RWPE2 (cell line): ENCODE measurements at regions not wholly inside any gene's neighbourhood (a gene's known extent, or its start where the extent isn't known, plus 50 kb on each side); places are given as distances from the start of the nearest gene placed in this dataset.
A peak's percentile ranks its signal among the peaks of the same experiment; 100 is the strongest.
"Not testable (repeated sequence)": the region's sequence is repeated elsewhere in the genome, so short reads cannot be mapped to it uniquely, and the experiment has no call there.

Experiments used
- ATAC-seq: fragments of 200-7000 bp; cut with Tn5 transposase; 3 replicates; pipeline ENCODE4 v1.9.1; 2021; ENCODE audit warnings: low read depth
- DNase-seq: peaks from one replicate; pipeline ENCODE4 v3.0.0-alpha.2; 2020; ENCODE audit warnings: low spot score
- H3K27ac ChIP-seq: fragments of 450-650 bp; 2 replicates; pipeline ENCODE4 v1.5.1; 2017; ENCODE audit warnings: mild to moderate bottlenecking; ENCODE audit not compliant: poor library complexity, severe bottlenecking
- H3K27me3 ChIP-seq: fragments of 250-450 bp; sonication (Bioruptor Pico); 2 replicates; pipeline ENCODE4 v1.5.1; 2021; ENCODE audit warnings: mild to moderate bottlenecking, moderate library complexity; ENCODE audit not compliant: insufficient read depth, poor library complexity, severe bottlenecking
- H3K36me3 ChIP-seq: fragments of 250-450 bp; sonication (Bioruptor Pico); 2 replicates; pipeline ENCODE4 v1.5.1; 2020; ENCODE audit warnings: low read depth, mild to moderate bottlenecking, moderate library complexity
- H3K4me1 ChIP-seq: fragments of 250-450 bp; sonication (Bioruptor Pico); 2 replicates; pipeline ENCODE4 v1.5.1; 2021; ENCODE audit warnings: mild to moderate bottlenecking, moderate library complexity; ENCODE audit not compliant: insufficient read depth, poor library complexity, severe bottlenecking
- H3K4me3 ChIP-seq: fragments of 250-450 bp; sonication (Bioruptor Pico); 2 replicates; pipeline ENCODE4 v1.5.1; 2021; ENCODE audit warnings: mild to moderate bottlenecking, moderate library complexity; ENCODE audit not compliant: severe bottlenecking
- H3K9me3 ChIP-seq: fragments of 250-450 bp; sonication (Bioruptor Pico); 2 replicates; pipeline ENCODE4 v1.5.1; 2021; ENCODE audit warnings: mild to moderate bottlenecking, moderate library complexity; ENCODE audit not compliant: severe bottlenecking
- TF ChIP-seq, protein P1 (sequence below): fragments of 450-650 bp; IDR thresholded peaks from one replicate; pipeline ENCODE4 v1.5.1; 2017; ENCODE audit warnings: mild to moderate bottlenecking, moderate library complexity; ENCODE audit not compliant: poor library complexity, severe bottlenecking

DNA sequence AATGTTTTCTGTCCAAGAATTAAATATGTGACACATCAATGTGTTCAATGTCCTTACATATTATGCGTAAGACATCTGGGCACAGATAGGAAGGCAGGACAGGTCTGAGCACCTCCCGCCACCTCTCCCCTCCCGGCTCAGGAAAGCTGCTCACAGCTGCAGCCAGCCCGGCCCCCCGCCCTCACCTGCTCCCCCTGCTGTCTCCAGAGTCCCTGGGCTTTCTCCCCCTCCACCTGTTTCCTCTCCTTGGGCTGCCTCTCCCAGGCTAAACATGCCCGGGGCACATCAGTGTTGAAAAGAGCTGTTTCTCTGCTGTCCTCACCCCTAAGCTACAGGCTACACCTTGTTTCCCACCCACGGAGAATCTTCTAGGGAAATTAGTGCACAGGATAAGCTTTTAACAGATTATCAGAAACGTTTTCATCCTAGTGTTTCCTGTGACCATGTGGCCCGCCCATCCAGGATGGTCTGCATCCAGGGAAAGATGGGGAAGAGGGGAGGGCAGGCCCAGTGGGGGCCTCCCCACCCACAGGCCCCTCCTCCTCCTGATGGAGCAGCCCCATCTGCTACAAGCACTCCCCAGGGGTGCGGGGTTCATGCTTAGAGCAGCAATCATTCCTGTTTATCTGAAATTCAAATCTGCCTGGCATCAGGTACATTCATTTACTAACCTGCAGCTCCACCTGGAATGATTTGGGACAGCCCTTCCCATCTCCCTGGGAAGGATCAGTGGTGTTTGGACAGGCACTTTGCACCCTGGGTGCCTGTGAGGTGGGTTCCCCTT, 273.8 kb upstream of the SFSWAP start:
- Histone ChIP-seq H3K36me3 (no peaks in the 10 kb centered on the region), H3K27ac (no peak overlapping the region), H3K9me3 (no peaks in the 10 kb centered on the region), H3K27me3 (peaks cover 13% of the 10 kb centered on the region), H3K4me1 (no peaks in the 10 kb centered on the region), H3K4me3 (no peak overlapping the region)
- TF ChIP-seq, protein P1, sequence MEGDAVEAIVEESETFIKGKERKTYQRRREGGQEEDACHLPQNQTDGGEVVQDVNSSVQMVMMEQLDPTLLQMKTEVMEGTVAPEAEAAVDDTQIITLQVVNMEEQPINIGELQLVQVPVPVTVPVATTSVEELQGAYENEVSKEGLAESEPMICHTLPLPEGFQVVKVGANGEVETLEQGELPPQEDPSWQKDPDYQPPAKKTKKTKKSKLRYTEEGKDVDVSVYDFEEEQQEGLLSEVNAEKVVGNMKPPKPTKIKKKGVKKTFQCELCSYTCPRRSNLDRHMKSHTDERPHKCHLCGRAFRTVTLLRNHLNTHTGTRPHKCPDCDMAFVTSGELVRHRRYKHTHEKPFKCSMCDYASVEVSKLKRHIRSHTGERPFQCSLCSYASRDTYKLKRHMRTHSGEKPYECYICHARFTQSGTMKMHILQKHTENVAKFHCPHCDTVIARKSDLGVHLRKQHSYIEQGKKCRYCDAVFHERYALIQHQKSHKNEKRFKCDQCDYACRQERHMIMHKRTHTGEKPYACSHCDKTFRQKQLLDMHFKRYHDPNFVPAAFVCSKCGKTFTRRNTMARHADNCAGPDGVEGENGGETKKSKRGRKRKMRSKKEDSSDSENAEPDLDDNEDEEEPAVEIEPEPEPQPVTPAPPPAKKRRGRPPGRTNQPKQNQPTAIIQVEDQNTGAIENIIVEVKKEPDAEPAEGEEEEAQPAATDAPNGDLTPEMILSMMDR = no peak
- DNase-seq = no peak
- no peak for ATAC-seq

DNA sequence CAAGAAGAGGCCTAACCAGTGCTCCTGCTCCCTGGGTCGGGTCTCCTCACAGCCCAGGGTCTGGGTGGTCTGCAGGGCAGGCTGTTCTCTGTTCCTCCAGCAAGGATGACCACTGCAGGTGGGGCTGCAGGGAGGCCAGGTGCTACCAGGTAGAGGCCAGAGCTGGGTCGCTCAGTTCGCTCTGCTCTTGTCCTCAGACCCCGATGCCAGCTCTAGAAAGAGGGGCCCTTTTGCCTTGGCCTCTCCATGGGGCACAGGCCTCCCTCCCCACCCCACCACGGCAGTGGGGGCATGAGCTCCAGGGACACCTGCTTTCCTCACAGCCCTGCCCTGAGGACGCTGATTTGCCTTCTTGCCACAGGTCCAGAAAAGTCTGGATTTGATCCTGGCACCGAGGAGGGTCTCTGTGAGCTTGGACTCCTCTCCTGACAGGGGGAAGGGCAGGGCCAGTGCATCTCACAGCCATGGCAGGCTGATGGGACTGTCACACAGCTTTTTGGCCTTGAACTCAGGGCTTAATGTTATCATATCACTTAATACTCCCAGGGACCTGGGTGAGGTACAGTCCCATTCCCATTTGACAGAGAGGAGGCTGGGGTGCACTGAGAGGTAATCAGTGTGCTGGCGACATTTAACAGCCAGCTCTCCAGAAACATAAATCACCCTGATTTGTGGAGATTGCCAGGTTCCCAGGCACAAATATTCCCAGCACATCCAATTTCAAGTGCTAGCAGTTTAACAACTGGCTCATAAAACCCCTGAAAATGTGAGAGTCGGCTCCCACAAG, 273.0 kb upstream of the SFSWAP start:
- no peak overlapping the region for H3K4me3 ChIP-seq
- peaks cover 8% of the 10 kb centered on the region for H3K27me3 ChIP-seq
- H3K36me3 ChIP-seq = no peaks in the 10 kb centered on the region
- TF ChIP-seq, protein P1 = no peak
- H3K4me1 ChIP-seq = no peaks in the 10 kb centered on the region
- H3K27ac ChIP-seq = no peak overlapping the region
- DNase-seq = no peak
- no peak for ATAC-seq
- H3K9me3 ChIP-seq = no peaks in the 10 kb centered on the region

DNA sequence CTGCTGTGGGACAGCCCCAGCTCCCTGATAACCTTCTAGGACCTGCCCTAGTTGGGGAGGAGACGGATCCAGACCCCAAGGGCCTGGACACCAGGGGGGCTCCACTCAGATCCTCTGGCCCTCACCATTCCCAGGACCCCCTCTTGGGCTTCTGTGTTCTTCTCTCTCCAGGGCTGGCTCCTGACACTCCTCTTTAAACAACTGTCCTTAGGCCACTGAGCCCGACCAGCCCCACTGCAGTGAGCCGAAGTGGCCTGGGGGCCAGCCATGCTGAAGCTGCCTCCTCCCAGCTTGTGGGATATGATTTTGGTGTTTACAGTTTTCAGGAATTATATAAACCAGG, 272.4 kb upstream of the SFSWAP start:
- not testable (repeated sequence) for H3K4me3 ChIP-seq, H3K9me3 ChIP-seq, H3K27me3 ChIP-seq, H3K4me1 ChIP-seq, H3K36me3 ChIP-seq, DNase-seq, ATAC-seq, H3K27ac ChIP-seq

DNA sequence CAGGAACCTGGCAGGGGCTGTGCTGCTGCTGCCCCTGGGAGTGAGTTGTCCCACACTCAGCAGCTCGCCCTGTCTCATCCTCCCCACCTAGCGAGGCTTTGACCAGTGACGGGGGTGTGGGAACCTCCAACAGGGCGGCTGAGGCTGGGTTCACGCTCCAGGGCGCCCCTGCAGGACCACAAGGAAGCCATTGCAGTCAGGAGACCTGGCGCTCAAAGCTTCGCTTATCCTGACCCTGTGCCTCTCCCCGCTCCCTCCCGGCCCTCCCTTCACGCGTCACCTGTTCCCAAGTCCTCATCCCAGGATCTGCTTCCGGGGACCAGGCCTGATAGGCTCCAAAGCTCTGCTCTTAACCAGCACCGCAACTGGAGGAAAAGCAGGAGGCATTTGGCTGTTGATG, 272.0 kb upstream of the SFSWAP start:
- Histone ChIP-seq H3K27me3 (peaks cover 8% of the 10 kb centered on the region), H3K27ac (no peak overlapping the region), H3K36me3 (no peaks in the 10 kb centered on the region), H3K4me1 (no peaks in the 10 kb centered on the region), H3K9me3 (no peaks in the 10 kb centered on the region), H3K4me3 (no peak overlapping the region)
- TF ChIP-seq, protein P1 = no peak
- DNase-seq = no peak
- ATAC-seq = no peak

DNA sequence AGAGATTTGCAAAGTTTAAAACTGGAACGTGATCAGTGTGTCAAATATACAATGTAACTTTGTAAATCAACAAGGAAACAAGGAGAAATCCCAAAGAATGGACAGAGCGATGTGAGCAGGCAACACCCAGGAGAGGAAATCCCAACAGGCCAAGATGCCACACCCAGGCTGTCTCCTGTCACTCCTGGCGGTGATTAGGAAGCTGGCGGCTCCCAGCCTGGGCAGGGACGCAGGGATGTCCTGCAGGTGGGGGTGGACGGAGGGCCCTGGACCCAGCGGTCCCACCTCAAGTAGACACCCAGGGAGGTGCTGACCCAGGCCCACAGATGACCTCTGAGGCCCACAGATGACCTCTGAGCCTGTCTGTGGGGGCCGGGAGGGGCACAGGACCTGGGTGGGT, 271.1 kb upstream of the SFSWAP start:
- H3K4me3 ChIP-seq, H3K27me3 ChIP-seq, H3K27ac ChIP-seq, H3K4me1 ChIP-seq, H3K9me3 ChIP-seq, H3K36me3 ChIP-seq, DNase-seq, ATAC-seq: not testable (repeated sequence)

DNA sequence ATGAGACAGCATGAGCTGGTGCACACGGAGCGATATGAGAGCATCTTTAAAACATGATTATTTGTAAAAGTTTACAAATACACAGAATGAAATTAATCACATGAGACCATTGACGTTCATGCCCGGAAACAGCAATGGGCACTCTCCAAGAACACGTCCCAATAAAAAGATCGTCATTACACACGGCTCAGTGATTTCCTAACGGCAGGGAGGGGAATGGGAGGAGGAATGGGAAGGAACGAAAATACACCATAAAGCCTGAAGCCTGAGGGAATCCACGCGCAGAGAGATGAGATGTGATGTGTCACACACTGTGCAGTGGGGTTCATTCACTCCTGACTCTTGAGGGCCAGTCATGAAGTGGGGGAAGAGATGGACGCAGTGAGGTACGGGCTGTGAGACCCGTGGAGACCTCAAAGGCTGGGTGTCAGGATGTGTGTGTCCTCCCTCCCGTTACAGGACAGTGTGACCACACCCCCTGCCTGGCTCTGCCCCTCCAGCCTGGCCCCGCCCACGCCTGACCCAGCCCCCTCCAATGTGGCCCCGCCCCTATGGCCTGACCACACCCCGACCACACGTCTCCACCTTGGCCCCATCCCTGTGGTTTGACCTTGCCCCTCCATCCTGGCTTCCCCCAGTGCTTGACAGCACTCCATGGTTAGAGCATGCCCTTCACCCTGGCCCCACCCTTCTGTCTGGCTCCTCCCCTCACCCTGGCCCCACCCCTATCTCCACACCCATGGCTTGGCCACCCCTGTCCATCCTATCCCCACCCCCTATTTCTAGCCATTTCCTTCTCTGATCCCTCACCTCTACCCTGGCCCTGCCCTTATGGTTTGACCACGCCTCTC, 270.5 kb upstream of the SFSWAP start:
- H3K4me3 ChIP-seq, H3K4me1 ChIP-seq, H3K9me3 ChIP-seq, DNase-seq, H3K27me3 ChIP-seq, H3K27ac ChIP-seq, H3K36me3 ChIP-seq: not testable (repeated sequence)
- ATAC-seq = peak; percentile 30; the same call in 1 of the 3 replicates
